HCT116 (cell line): ENCODE measurements at regions not wholly inside any gene's neighbourhood (a gene's known extent, or its start where the extent isn't known, plus 50 kb on each side); places are given as distances from the start of the nearest gene placed in this dataset.

Experiments used
- ATAC-seq: fragments of 200-7000 bp; cut with Tn5 transposase; 2 replicates; pipeline ENCODE4 v1.9.1; 2020; ENCODE audit warnings: mild to moderate bottlenecking, moderate library complexity
- BruUV-seq: library from RNA; stranded (reverse); fragments of 400-500 nt; replicated peaks from 2 replicates; lab custom pipeline; 2021; lab: Mats Ljungman, UMichigan
- CTCF ChIA-PET: fragments of 300-600 bp; sonication (Branson Sonifier 250); formaldehyde crosslinking; loops from one replicate; lab custom pipeline; 2021; ENCODE audit warnings: antibody characterized with exemption; lab: Charles Lee
- POLR2A ChIA-PET: fragments of 300-600, 350-600 bp; sonication (Branson Sonifier 250); formaldehyde crosslinking; loops from one replicate; lab custom pipeline; 2021; ENCODE audit warnings: antibody characterized with exemption; lab: Charles Lee
- RAD21 ChIA-PET, 2 experiments: fragments of 300-600 bp; sonication (Branson Sonifier 250); formaldehyde crosslinking; loops; one replicate each; lab custom pipeline; 2023; ENCODE audit warnings: low total read pairs in 2 of 2; ENCODE audit not compliant: uncharacterized antibody in 2 of 2, unreplicated experiment in 2 of 2, low non-redundant PET in 1 of 2; lab: Charles Lee
- DNase-seq: peaks from one replicate; pipeline ENCODE4 v3.0.0-alpha.2; 2010; ENCODE audit warnings: low read depth, low spot score
- H2AFZ ChIP-seq: fragments of 200-600 bp; shearing (Covaris generic), sonication (generic); 2 replicates; pipeline ENCODE4 v1.6.1; 2017; ENCODE audit warnings: low read depth, mixed run types, mixed read lengths, antibody characterized with exemption, low read length; ENCODE audit not compliant: poor library complexity, severe bottlenecking
- H3K27ac ChIP-seq: 2 replicates; pipeline ENCODE4 v1.5.1; 2012; ENCODE audit warnings: low read depth, low read length
- H3K27me3 ChIP-seq: fragments of 200-600 bp; sonication (generic); 2 replicates; pipeline ENCODE4 v1.6.1; 2016; ENCODE audit warnings: mixed run types, low read length, mixed read lengths; ENCODE audit not compliant: insufficient read depth
- H3K36me3 ChIP-seq, 2 experiments: fragments of 200-500 bp in 1 of 2; fragments of 200-600 bp in 1 of 2; sonication (Bioruptor generic) in 1 of 2; sonication (generic) in 1 of 2; 2 replicates each; pipeline versions ENCODE4 v1.5.1 to v1.6.1; 2014 to 2016; ENCODE audit warnings: low read length in 2 of 2, inconsistent platforms in 1 of 2, mixed read lengths in 1 of 2, mixed run types in 1 of 2; ENCODE audit not compliant: insufficient read depth in 2 of 2, control insufficient read depth in 1 of 2
- H3K4me1 ChIP-seq, 2 experiments: fragments of 200-600 bp in 1 of 2; sonication (generic) in 1 of 2; 2 replicates each; pipeline versions ENCODE4 v1.5.1 to v1.6.1; 2012 to 2017; ENCODE audit warnings: low read length in 2 of 2, inconsistent platforms in 1 of 2, mild to moderate bottlenecking in 1 of 2, mixed read lengths in 1 of 2, mixed run types in 1 of 2, moderate library complexity in 1 of 2; ENCODE audit not compliant: insufficient read depth in 2 of 2, control insufficient read depth in 1 of 2
- H3K4me2 ChIP-seq: fragments of 200-600 bp; sonication (generic); 2 replicates; pipeline ENCODE4 v1.6.1; 2017; ENCODE audit warnings: mixed run types, low read length, mixed read lengths
- H3K4me3 ChIP-seq, 2 experiments: fragments of 200-600 bp in 1 of 2; sonication (generic) in 1 of 2; replicated peaks in 1 of 2; 2 replicates each; pipeline ENCODE4 v1.5.1; 2011 to 2016; ENCODE audit warnings: low read length in 2 of 2, control low read depth in 1 of 2, low read depth in 1 of 2, mild to moderate bottlenecking in 1 of 2, mixed read lengths in 1 of 2, mixed run types in 1 of 2
- H3K79me2 ChIP-seq: fragments of 200-600 bp; sonication (generic); 2 replicates; pipeline ENCODE4 v1.6.1; 2017; ENCODE audit warnings: mild to moderate bottlenecking, mixed run types, low read length, moderate library complexity, mixed read lengths; ENCODE audit not compliant: insufficient read depth
- H3K9ac ChIP-seq: fragments of 200-600 bp; sonication (generic); 2 replicates; pipeline ENCODE4 v1.6.1; 2016; ENCODE audit warnings: low read length, mixed read lengths
- H3K9me2 ChIP-seq: fragments of 200-600 bp; sonication (generic), shearing (Covaris generic); 2 replicates; pipeline ENCODE4 v1.6.1; 2017; ENCODE audit warnings: mixed run types, mild to moderate bottlenecking, moderate library complexity; ENCODE audit not compliant: insufficient read depth
- H3K9me3 ChIP-seq, 2 experiments: fragments of 200-500 bp in 1 of 2; fragments of 200-600 bp in 1 of 2; sonication (Bioruptor generic) in 1 of 2; sonication (generic) in 1 of 2; 2 replicates each; pipeline ENCODE4 v1.6.1; 2014 to 2017; ENCODE audit warnings: low read length in 2 of 2, mixed read lengths in 2 of 2, inconsistent platforms in 1 of 2, low read depth in 1 of 2, mild to moderate bottlenecking in 1 of 2, mixed run types in 1 of 2, moderate library complexity in 1 of 2; ENCODE audit not compliant: control insufficient read depth in 1 of 2, insufficient read depth in 1 of 2
- H4K20me1 ChIP-seq: fragments of 200-600 bp; sonication (generic), shearing (Covaris generic); 2 replicates; pipeline ENCODE4 v1.6.1; 2017; ENCODE audit warnings: mixed run types, mild to moderate bottlenecking, moderate library complexity; ENCODE audit not compliant: insufficient read depth
- CBX3 ChIP-seq: IDR thresholded peaks from 2 replicates; pipeline ENCODE4 v1.6.1; 2012; ENCODE audit warnings: low read depth
- CEBPB ChIP-seq: IDR thresholded peaks from 2 replicates; pipeline ENCODE4 v1.6.1; 2012; ENCODE audit warnings: low read depth
- CTCF ChIP-seq, 3 experiments: fragments of 200-600 bp in 1 of 3; sonication (generic) in 1 of 3; IDR thresholded peaks in 2 of 3; conservative IDR thresholded peaks in 1 of 3; 2 replicates each; pipeline ENCODE4 v1.5.1; 2012 to 2017; ENCODE audit warnings: low read depth in 2 of 3, low read length in 2 of 3, antibody characterized with exemption in 1 of 3, borderline replicate concordance in 1 of 3, control low read depth in 1 of 3, mild to moderate bottlenecking in 1 of 3, mixed read lengths in 1 of 3, mixed run types in 1 of 3, moderate library complexity in 1 of 3; ENCODE audit not compliant: insufficient read depth in 1 of 3
- EGR1 ChIP-seq: IDR thresholded peaks from 2 replicates; pipeline ENCODE4 v1.6.1; 2012; ENCODE audit warnings: low read depth
- ELF1 ChIP-seq: IDR thresholded peaks from 2 replicates; pipeline ENCODE4 v1.6.1; 2012; ENCODE audit warnings: low read depth, borderline replicate concordance
- EZH2 ChIP-seq: fragments of 200-600 bp; sonication (generic); IDR thresholded peaks from 2 replicates; pipeline ENCODE4 v1.6.1; 2017; ENCODE audit warnings: antibody characterized with exemption, mixed run types
- FOSL1 ChIP-seq: IDR thresholded peaks from 2 replicates; pipeline ENCODE4 v1.6.1; 2012; ENCODE audit warnings: low read depth
- JUND ChIP-seq: IDR thresholded peaks from 2 replicates; pipeline ENCODE4 v1.6.1; 2012
- POLR2AphosphoS5 ChIP-seq: IDR thresholded peaks from 2 replicates; pipeline ENCODE4 v1.6.1; 2011; ENCODE audit warnings: mild to moderate bottlenecking, low read depth, low read length, moderate library complexity
- SP1 ChIP-seq: IDR thresholded peaks from 2 replicates; pipeline ENCODE4 v1.6.1; 2012; ENCODE audit warnings: low read depth
- TCF7L2 ChIP-seq: IDR thresholded peaks from 2 replicates; pipeline ENCODE4 v1.7.0; 2011; ENCODE audit warnings: borderline replicate concordance, inconsistent platforms; ENCODE audit not compliant: insufficient read depth, insufficient read length; ENCODE audit errors: extremely low read depth
- YY1 ChIP-seq: IDR thresholded peaks from 2 replicates; pipeline ENCODE4 v1.6.1; 2011; ENCODE audit warnings: low read length, low read depth, moderate library complexity, mild to moderate bottlenecking; ENCODE audit not compliant: insufficient replicate concordance; ENCODE audit errors: extremely low read depth
- ZFX ChIP-seq: fragments of 450-650 bp; IDR thresholded peaks from 2 replicates; pipeline ENCODE4 v1.6.1; 2017
- ZNF274 ChIP-seq: fragments of 200-500 bp; sonication (Bioruptor generic); IDR thresholded peaks from 2 replicates; pipeline ENCODE4 v1.6.1; 2014; ENCODE audit warnings: mild to moderate bottlenecking, low read depth, low read length, inconsistent platforms
- intact Hi-C: fragments of 100-400 bp; cut with micrococcal nuclease; formaldehyde crosslinking; loops from 2 replicates; pipeline ENCODE4 v1.10.0; 2022

- Histone ChIP-seq H4K20me1 (no peaks in the 10 kb centered on the region), H3K4me1 (peaks cover 10 to 21% of the 10 kb centered on the region in 2 experiments), H3K27ac (no peak overlapping the region), H3K36me3 (no peaks in the 10 kb centered on the region), H3K9me2 (no peaks in the 10 kb centered on the region), H2AFZ (peak overlapping the region; percentile 3), H3K4me2 (peak overlapping the region; percentile 65), H3K79me2 (no peaks in the 10 kb centered on the region), H3K9ac (no peak overlapping the region), H3K9me3 (no peaks in the 10 kb centered on the region), H3K27me3 (no peaks in the 10 kb centered on the region)
- ChIA-PET CTCF (no interaction called here), RAD21 (no interaction called here), POLR2A (no interaction called here)
- peak; percentile 81 for ATAC-seq
- BruUV-seq: no TSS peak
- no peak for DNase-seq
- no peak for TF ChIP-seq YY1
- no peak for TF ChIP-seq ELF1
- 0 out of 2 replicates have a peak, but pooled peaks have one; percentile 3 for TF ChIP-seq CBX3
- TF ChIP-seq ZNF274: no peak
- TF ChIP-seq JUND: peak; percentile 23; the same call in 1 of the 2 replicates
- no peak for TF ChIP-seq TCF7L2
- TF ChIP-seq FOSL1: peak; percentile 42; the same call in 1 of the 2 replicates
- TF ChIP-seq, all 23 proteins: peak for 3
- peak overlapping the region in 1 of 2 experiments; percentile 17; a peak in 1 of 4 replicates for H3K4me3 ChIP-seq
- intact Hi-C loops: no loop called here
Observed at GRCh38 chr2:53437371-53437770, 330.2 kb upstream of the CHAC2 start.

GRCh38 chr2:53436882-53437281 lies 330.7 kb upstream of the CHAC2 start:
- CTCF ChIA-PET: no interaction called here

More at GRCh38 chr2:53436882-53437281, 330.7 kb upstream of the CHAC2 start:
- RAD21 ChIA-PET: no interaction called here
- peaks cover 10 to 21% of the 10 kb centered on the region in 2 experiments for H3K4me1 ChIP-seq
- TF ChIP-seq EZH2 (no peak), EGR1 (no peak), CTCF (IDR thresholded peaks at IDR 0.05 in 2 of 3, conservative IDR thresholded peaks at IDR 0.05 in 1 of 3; ENCODE audit: borderline replicate concordance in 1 of 3, insufficient read depth in 1 of 3, low read depth in 2 of 3, low read length in 2 of 3) (no peak), CEBPB (no peak), POLR2AphosphoS5 (no peak), ZFX (no peak), SP1 (no peak)
- no peak overlapping the region for H3K9ac ChIP-seq
- no peaks in the 10 kb centered on the region for H3K9me3 ChIP-seq
- ATAC-seq (no peak), DNase-seq (no peak)
- no peak overlapping the region for H3K27ac ChIP-seq
- BruUV-seq: no TSS peak
- POLR2A ChIA-PET: no interaction called here
- H3K36me3 ChIP-seq: no peaks in the 10 kb centered on the region
- peak overlapping the region; percentile 3 for H2AFZ ChIP-seq
- H3K4me2 ChIP-seq: peak overlapping the region; percentile 65
- no peaks in the 10 kb centered on the region for H3K27me3 ChIP-seq
- H4K20me1 ChIP-seq: no peaks in the 10 kb centered on the region
- H3K79me2 ChIP-seq: no peaks in the 10 kb centered on the region
- H3K4me3 ChIP-seq: no peak overlapping the region
- intact Hi-C loops: no loop called here
- H3K9me2 ChIP-seq: no peaks in the 10 kb centered on the region
